ENCODE measurements at regions not wholly inside any gene's neighbourhood (a gene's known extent, or its start where the extent isn't known, plus 50 kb on each side); places are given as distances from the start of the nearest gene placed in this dataset.

- no peak for TF ChIP-seq POLR2A (IDR thresholded peaks at IDR 0.05; ENCODE audit: extremely low read depth, insufficient read length)
- no peak for TF ChIP-seq CTCF (IDR thresholded peaks at IDR 0.05; ENCODE audit: low read depth, low read length)
- TF ChIP-seq MAX (IDR thresholded peaks at IDR 0.05; ENCODE audit: low read depth, low read length), result no peak
- TF ChIP-seq MYC (IDR thresholded peaks at IDR 0.05; ENCODE audit: low read depth, low read length), result no peak
Observed at GRCh38 chr1:43062527-43063095, 103.9 kb upstream of the SLC2A1 start.

All from NB4 (cell line).